ENCODE measurements at regions not wholly inside any gene's neighbourhood (a gene's known extent, or its start where the extent isn't known, plus 50 kb on each side); places are given as distances from the start of the nearest gene placed in this dataset.
A peak's percentile ranks its signal among the peaks of the same experiment; 100 is the strongest.

- DNase-seq: no peak
Measured at GRCh38 chr13:50586414-50587083, 256.9 kb downstream of the DLEU7 start.

- no peak for DNase-seq
Measured at GRCh38 chr13:50587115-50587514, 256.4 kb downstream of the DLEU7 start.

GRCh38 chr13:50587645-50588373, 255.7 kb downstream of the DLEU7 start:
- DNase-seq: no peak

DNA sequence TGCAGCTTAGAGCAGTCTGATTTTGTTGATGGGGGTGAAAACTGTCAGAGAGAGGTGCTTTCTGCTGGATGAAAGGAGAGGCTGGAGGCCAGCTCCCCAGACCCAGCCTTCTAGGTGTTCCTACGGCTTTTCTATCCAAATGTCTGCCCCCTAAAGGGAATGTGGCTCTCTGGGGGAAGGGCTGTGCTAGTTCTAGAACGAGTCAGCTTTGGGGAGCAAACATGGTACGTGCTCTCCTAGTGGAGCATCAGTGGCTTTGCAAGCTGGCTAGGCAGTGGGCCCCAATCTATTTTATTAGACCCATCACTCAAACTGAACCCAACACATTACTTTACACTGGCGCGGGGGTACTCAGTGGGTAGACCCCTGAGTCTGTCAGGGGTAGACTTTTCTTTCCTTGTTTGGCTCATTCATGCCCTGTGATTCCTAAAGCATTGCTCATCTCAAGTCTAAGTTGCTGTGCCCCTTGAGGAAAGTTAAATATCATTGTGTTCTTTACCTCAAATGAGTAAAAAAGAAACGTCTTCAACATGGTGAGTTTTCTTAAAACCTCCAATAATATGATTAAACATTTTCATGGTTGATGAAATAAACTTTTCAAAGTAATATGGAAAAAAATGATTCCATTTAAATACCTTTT, 254.9 kb downstream of the DLEU7 start:
- no peak for DNase-seq

DNA sequence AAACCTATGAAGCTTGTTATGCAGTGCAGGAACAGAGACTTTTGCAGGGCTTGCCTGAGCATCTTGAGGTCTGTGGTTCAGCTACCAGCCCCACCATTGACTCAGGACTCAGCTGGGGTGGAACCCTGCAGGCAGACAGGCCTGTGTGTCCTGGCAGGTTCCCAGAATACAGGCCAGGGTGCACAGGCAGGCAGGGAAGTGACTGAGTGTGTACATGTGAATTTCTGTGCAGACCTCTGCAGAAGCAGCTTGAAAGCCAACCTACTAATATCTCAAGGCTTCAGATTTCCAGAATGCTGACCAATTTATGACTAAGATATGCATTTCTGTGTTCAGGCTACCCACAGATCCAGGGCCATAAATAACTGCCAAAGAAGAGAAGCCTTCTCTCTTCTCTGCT, 254.4 kb downstream of the DLEU7 start:
- peak; percentile 5 for DNase-seq

GRCh38 chr13:50589651-50590054, 253.8 kb downstream of the DLEU7 start:
- no peak for DNase-seq

GRCh38 chr13:50592412-50593155, 250.9 kb downstream of the DLEU7 start:
- DNase-seq: no peak

- no peak for DNase-seq
Measured at GRCh38 chr13:50593207-50593606, 250.3 kb downstream of the DLEU7 start.

DNA sequence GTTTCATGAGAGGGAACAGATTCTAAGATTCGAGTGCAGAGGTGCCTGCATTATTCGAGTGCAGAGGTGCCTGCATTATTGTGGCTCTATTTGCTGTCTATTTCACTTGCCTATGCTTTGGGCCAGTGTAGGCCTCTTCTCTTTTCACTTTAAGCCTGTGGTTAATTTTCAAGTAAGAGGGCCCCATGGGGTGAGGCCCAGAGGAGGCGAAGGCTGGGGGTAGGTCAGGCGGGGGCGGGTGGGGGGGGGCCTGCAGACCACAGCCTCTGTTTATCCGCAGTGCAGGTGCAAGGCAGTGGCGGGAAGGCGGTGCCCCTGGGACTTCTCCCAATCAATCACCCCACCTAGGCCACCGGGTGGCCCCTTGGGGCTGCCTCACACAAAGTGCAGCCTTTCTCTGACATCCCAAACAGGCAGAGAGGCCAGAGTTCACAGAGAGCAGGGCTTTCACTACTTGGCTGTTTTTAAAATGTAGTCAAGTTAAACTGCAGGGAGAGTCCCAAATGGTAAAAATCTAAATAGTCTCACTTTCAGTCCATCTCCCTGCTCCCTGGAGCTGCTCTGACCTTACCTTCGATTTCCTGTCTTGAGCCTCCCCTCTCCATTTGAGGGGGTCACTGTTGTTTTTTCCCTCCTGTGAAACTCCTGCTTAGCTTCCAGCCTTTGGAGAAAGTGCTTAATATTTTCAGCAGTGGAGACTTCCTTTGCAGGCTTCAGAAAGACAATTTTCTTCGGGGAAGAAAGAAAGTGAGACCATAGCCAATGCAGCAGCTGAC, 249.0 kb downstream of the DLEU7 start:
- peak; percentile 21 for DNase-seq

- no peak for DNase-seq
Measured at GRCh38 chr13:50595196-50595595, 248.3 kb downstream of the DLEU7 start.

DNA sequence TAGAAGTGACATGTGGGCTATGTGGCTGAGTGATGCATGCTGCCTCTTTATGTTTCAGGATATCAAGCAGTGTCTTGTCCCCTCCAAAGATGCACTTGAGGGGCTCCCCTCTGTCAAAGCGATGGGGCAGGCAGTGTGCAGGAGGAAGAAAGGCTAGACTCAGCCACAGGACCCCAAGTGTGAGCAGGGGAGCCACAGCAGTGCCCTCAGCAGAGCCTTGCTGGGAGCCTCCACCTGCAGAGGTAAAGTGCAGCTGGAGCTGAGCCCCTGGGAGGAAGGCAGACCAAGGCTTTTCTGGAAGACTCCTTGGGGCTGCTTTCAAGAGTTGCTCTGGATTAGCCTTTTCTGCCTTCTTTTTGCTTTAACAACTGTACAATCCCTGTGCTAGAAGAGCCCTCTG, 247.3 kb downstream of the DLEU7 start:
- no peak for DNase-seq

DNA sequence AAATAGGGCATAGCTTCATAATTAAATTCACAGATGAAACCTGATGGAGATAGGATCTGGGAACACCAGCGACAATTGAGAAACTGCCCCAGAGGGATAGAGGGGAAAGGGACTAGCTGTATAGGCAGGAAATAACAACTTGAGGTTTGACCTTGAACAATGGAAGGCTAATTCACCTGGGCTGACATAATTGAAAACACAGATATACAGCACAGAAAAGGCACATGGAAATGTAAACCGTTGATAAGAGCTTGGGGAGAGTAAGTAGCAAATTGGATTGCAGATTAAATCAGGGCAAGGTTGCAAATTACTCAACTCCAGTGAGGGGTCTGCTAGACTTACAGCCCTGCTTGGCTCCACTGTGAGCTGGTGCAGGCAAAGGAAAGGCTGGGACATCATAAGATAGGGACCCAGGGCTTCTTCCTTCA, 246.7 kb downstream of the DLEU7 start:
- no peak for DNase-seq

- DNase-seq: no peak
Measured at GRCh38 chr13:50598338-50598737, 245.2 kb downstream of the DLEU7 start.

- DNase-seq: no peak
Measured at GRCh38 chr13:50599046-50599445, 244.4 kb downstream of the DLEU7 start.

- no peak for DNase-seq
Measured at GRCh38 chr13:50599927-50600326, 243.6 kb downstream of the DLEU7 start.

DNA sequence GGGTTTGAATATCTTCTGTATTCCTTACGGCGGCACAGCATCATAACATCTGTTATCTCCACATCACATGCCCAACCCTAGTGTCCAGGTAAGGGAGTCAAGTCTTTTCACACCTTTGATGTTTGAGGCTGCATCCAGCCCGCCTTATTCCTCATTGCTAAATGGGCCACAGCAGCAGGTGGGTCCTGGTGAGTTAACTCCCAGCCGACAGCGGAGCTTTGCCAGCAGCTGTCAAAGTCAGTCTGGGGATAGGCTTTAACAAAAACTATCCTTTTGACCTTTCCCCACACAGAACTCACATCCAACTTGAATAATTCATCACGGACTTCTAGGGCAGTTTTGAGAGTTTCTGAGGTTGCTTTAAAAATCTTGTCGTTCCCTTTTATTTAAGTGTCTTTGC, 235.1 kb downstream of the DLEU7 start:
- DNase-seq: no peak

- no peak for DNase-seq
Measured at GRCh38 chr13:50609011-50609410, 234.5 kb downstream of the DLEU7 start.

- no peak for DNase-seq
Measured at GRCh38 chr13:50610238-50610637, 233.3 kb downstream of the DLEU7 start.

- DNase-seq: no peak
Measured at GRCh38 chr13:50611117-50611781, 232.2 kb downstream of the DLEU7 start.

DNA sequence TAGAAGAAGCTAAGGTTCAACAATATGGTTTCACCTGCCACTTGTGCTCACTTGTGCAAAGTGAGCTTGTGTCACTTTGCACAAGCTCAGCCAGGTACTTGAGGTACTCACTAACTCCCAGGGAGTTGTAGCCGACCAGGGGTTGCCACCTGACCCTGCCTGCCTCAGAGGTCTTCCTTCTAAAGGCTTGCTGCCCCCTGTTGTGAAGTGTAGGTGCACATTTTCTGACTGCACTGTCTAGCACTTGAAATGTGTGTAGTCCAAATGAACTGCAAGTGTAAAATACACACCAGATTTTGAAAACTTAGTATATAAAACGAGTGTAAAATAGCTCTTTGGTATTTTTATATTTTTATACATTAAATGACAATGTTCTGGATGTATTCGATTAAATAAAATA, 230.8 kb downstream of the DLEU7 start:
- no peak for DNase-seq

- no peak for DNase-seq
Measured at GRCh38 chr13:50613356-50613831, 230.1 kb downstream of the DLEU7 start.

DNA sequence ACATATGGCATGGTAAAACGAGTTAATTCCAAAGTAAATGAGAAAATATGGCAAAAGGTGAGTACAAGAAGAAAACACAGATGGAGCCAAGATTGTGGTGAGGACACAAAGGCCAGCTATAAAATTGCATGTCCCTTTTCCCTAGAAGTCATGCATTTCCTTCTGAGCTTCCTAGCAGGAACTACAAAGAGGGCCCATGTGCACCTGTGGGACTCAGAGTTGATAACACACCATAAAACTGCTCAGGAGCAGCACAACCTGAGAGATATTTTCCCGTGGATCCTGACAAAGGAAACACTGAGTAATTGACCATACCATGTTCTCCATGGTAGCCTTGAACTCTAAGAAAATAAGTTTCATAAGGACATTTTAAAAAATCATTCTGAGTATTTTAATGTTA, 228.3 kb downstream of the DLEU7 start:
- DNase-seq: no peak
